IMR-90 (cell line): ENCODE measurements at regions not wholly inside any gene's neighbourhood (a gene's known extent, or its start where the extent isn't known, plus 50 kb on each side); places are given as distances from the start of the nearest gene placed in this dataset.

Source experiments
- ATAC-seq: fragments of 200-7000 bp; cut with Tn5 transposase; 2 replicates; pipeline ENCODE4 v1.9.1; 2020; ENCODE audit warnings: low read depth, mild to moderate bottlenecking, moderate library complexity
- BruUV-seq: library from RNA; stranded (reverse); fragments of 400-500 nt; replicated peaks from 2 replicates; lab custom pipeline; 2021; lab: Mats Ljungman, UMichigan
- CTCF ChIA-PET: fragments of 300-600 bp; formaldehyde crosslinking; extraction: SDS; loops from one replicate; lab custom pipeline; 2021; ENCODE audit warnings: antibody characterized with exemption; lab: Yijun Ruan, JAX
- POLR2A ChIA-PET: fragments of 300-600 bp; sonication (Branson Sonifier 250); formaldehyde crosslinking; loops from one replicate; lab custom pipeline; 2022; ENCODE audit warnings: antibody characterized with exemption; ENCODE audit not compliant: unreplicated experiment; lab: Charles Lee
- DNase-seq: peaks from one replicate; pipeline ENCODE4 v3.0.0; 2013
- H2AFZ ChIP-seq: replicated peaks from 2 replicates; pipeline ENCODE3; 2013; ENCODE audit warnings: low read length, mild to moderate bottlenecking; ENCODE audit not compliant: poor library complexity
- H2AK5ac ChIP-seq: 2 replicates; pipeline ENCODE4 v1.6.1; 2013; ENCODE audit warnings: low read depth, low read length, inconsistent platforms
- H2AK9ac ChIP-seq: replicated peaks from 2 replicates; pipeline ENCODE3; 2013; ENCODE audit warnings: mild to moderate bottlenecking, low read depth, low read length, moderate library complexity; ENCODE audit not compliant: poor library complexity
- H2BK120ac ChIP-seq: 2 replicates; pipeline ENCODE4 v1.6.1; 2013; ENCODE audit warnings: low read depth, low read length, inconsistent platforms
- H2BK15ac ChIP-seq: 3 replicates; pipeline ENCODE4 v1.6.1; 2013; ENCODE audit warnings: low read depth, low read length, inconsistent platforms
- H2BK20ac ChIP-seq: 2 replicates; pipeline ENCODE4 v1.6.1; 2013; ENCODE audit warnings: low read depth, mild to moderate bottlenecking, inconsistent platforms, low read length, moderate library complexity
- H2BK5ac ChIP-seq: 2 replicates; pipeline ENCODE4 v1.6.1; 2013; ENCODE audit warnings: mild to moderate bottlenecking, low read depth, low read length, inconsistent platforms; ENCODE audit not compliant: poor library complexity, severe bottlenecking
- H3K14ac ChIP-seq: replicated peaks from 2 replicates; pipeline ENCODE4 v1.6.1; 2013; ENCODE audit warnings: low read depth, low read length, inconsistent platforms
- H3K18ac ChIP-seq: 2 replicates; pipeline ENCODE4 v1.6.1; 2013; ENCODE audit warnings: low read depth, low read length, control low read depth
- H3K23ac ChIP-seq: 2 replicates; pipeline ENCODE4 v1.6.1; 2013; ENCODE audit warnings: low read depth, low read length, inconsistent platforms
- H3K27ac ChIP-seq: 2 replicates; pipeline ENCODE4 v1.5.1; 2013; ENCODE audit warnings: mild to moderate bottlenecking, control low read depth, low read length; ENCODE audit not compliant: insufficient read depth
- H3K27me3 ChIP-seq: 2 replicates; pipeline ENCODE4 v1.6.1; 2013; ENCODE audit warnings: low read length; ENCODE audit not compliant: control insufficient read depth, insufficient read depth
- H3K36me3 ChIP-seq: 2 replicates; pipeline ENCODE4 v1.6.1; 2013; ENCODE audit warnings: low read length, mixed read lengths; ENCODE audit not compliant: control insufficient read depth, insufficient read depth
- H3K4ac ChIP-seq: 2 replicates; pipeline ENCODE4 v1.6.1; 2013; ENCODE audit warnings: low read depth, low read length, inconsistent platforms
- H3K4me1 ChIP-seq: 2 replicates; pipeline ENCODE4 v1.6.1; 2013; ENCODE audit warnings: low read length, mixed read lengths; ENCODE audit not compliant: control insufficient read depth, insufficient read depth
- H3K4me2 ChIP-seq: 2 replicates; pipeline ENCODE4 v1.6.1; 2013; ENCODE audit warnings: low read depth, mild to moderate bottlenecking, control low read depth, low read length, moderate library complexity
- H3K4me3 ChIP-seq: 2 replicates; pipeline ENCODE4 v1.5.1; 2013; ENCODE audit warnings: low read depth, mild to moderate bottlenecking, control low read depth, low read length, moderate library complexity; ENCODE audit not compliant: insufficient read depth
- H3K56ac ChIP-seq: 2 replicates; pipeline ENCODE4 v1.6.1; 2013; ENCODE audit warnings: low read length, inconsistent platforms; ENCODE audit not compliant: insufficient read depth; ENCODE audit errors: extremely low read depth
- H3K79me1 ChIP-seq, 2 experiments: 2 replicates each; pipeline ENCODE4 v1.6.1; 2013; ENCODE audit warnings: low read length in 2 of 2, inconsistent platforms in 1 of 2, low read depth in 1 of 2
- H3K9ac ChIP-seq: 2 replicates; pipeline ENCODE4 v1.6.1; 2013; ENCODE audit warnings: low read depth, low read length, control low read depth
- H3K9me1 ChIP-seq: 2 replicates; pipeline ENCODE4 v1.6.1; 2013; ENCODE audit warnings: low read length, inconsistent platforms; ENCODE audit not compliant: insufficient read depth
- H3K9me3 ChIP-seq: 2 replicates; pipeline ENCODE4 v1.6.1; 2013; ENCODE audit warnings: low read length; ENCODE audit not compliant: control insufficient read depth, insufficient read depth
- H4K20me1 ChIP-seq: 2 replicates; pipeline ENCODE4 v1.6.1; 2013; ENCODE audit warnings: low read length, inconsistent platforms; ENCODE audit not compliant: insufficient read depth
- H4K5ac ChIP-seq: 2 replicates; pipeline ENCODE4 v1.6.1; 2013; ENCODE audit warnings: mild to moderate bottlenecking, low read depth, low read length, control low read depth
- H4K8ac ChIP-seq, 2 experiments: 2 replicates each; pipeline ENCODE4 v1.6.1; 2013; ENCODE audit warnings: low read depth in 2 of 2, low read length in 2 of 2, control low read depth in 1 of 2, inconsistent platforms in 1 of 2
- H4K91ac ChIP-seq: 2 replicates; pipeline ENCODE4 v1.6.1; 2013; ENCODE audit warnings: low read depth, low read length, inconsistent platforms; ENCODE audit not compliant: insufficient read depth
- CEBPB ChIP-seq: IDR thresholded peaks from 2 replicates; pipeline ENCODE4 v1.6.1; 2012; ENCODE audit warnings: low read depth, low read length, improper control_type of control experiment
- CHD1 ChIP-seq: IDR thresholded peaks from 2 replicates; pipeline ENCODE4 v1.6.1; 2012; ENCODE audit warnings: low read depth, low read length, improper control_type of control experiment
- CTCF ChIP-seq: conservative IDR thresholded peaks from 2 replicates; pipeline ENCODE4 v1.5.1; 2012; ENCODE audit warnings: mild to moderate bottlenecking, low read depth, low read length, improper control_type of control experiment
- ELK1 ChIP-seq: fragments of 150-350 bp; IDR thresholded peaks from 2 replicates; pipeline ENCODE4 v1.6.1; 2016; ENCODE audit warnings: low read depth, mild to moderate bottlenecking, low read length, moderate library complexity, borderline replicate concordance
- FOS ChIP-seq: fragments of 150-350 bp; IDR thresholded peaks from 2 replicates; pipeline ENCODE4 v1.6.1; 2016; ENCODE audit warnings: low read depth, low read length
- MAFK ChIP-seq: IDR thresholded peaks from 2 replicates; pipeline ENCODE4 v1.6.1; 2012; ENCODE audit warnings: low read depth, low read length, improper control_type of control experiment
- MAZ ChIP-seq: IDR thresholded peaks from 2 replicates; pipeline ENCODE4 v1.6.1; 2012; ENCODE audit warnings: low read depth, mild to moderate bottlenecking, low read length, improper control_type of control experiment, moderate library complexity, borderline replicate concordance
- MXI1 ChIP-seq: IDR thresholded peaks from 2 replicates; pipeline ENCODE4 v1.6.1; 2012; ENCODE audit warnings: low read depth, mild to moderate bottlenecking, low read length, moderate library complexity, borderline replicate concordance
- NFE2L2 ChIP-seq: fragments of 150-350 bp; IDR thresholded peaks from 2 replicates; pipeline ENCODE4 v1.6.1; 2016; ENCODE audit warnings: low read depth, mild to moderate bottlenecking, low read length
- POLR2A ChIP-seq: IDR thresholded peaks from 2 replicates; pipeline ENCODE4 v1.6.1; 2012; ENCODE audit warnings: mild to moderate bottlenecking, low read depth, low read length
- RAD21 ChIP-seq: IDR thresholded peaks from 2 replicates; pipeline ENCODE4 v1.6.1; 2012; ENCODE audit warnings: low read length, improper control_type of control experiment
- RCOR1 ChIP-seq: IDR thresholded peaks from 2 replicates; pipeline ENCODE4 v1.6.1; 2012; ENCODE audit warnings: mild to moderate bottlenecking, low read length, improper control_type of control experiment; ENCODE audit not compliant: insufficient replicate concordance
- RFX5 ChIP-seq: IDR thresholded peaks from 2 replicates; pipeline ENCODE4 v1.8.0; 2012; ENCODE audit warnings: low read depth, mild to moderate bottlenecking, low read length, moderate library complexity
- SMC3 ChIP-seq: fragments of 150-350 bp; IDR thresholded peaks from 2 replicates; pipeline ENCODE4 v1.6.1; 2016; ENCODE audit warnings: low read depth, mild to moderate bottlenecking, antibody characterized with exemption, low read length, moderate library complexity
- USF2 ChIP-seq: fragments of 150-350 bp; IDR thresholded peaks from 2 replicates; pipeline ENCODE4 v1.6.1; 2017; ENCODE audit warnings: mild to moderate bottlenecking, antibody characterized with exemption, low read length, low read depth
- WGBS, 2 experiments: methylation state at CpG; one replicate each; pipeline versions ENCODE4 v1.1.5 to v1.1.7; 2013; ENCODE audit warnings: missing lambda C conversion rate in 2 of 2; ENCODE audit not compliant: insufficient read length in 1 of 2; ENCODE audit errors: extremely low coverage in 2 of 2; 5-methylcytosine and 5-hydroxymethylcytosine counted together
- dilution Hi-C: fragments of 300-500 bp; cut with HindIII; formaldehyde crosslinking; loops from one replicate; pipeline ENCODE4 v1.14.3; 2018; ENCODE audit warnings: low sequenced_read_pairs; ENCODE audit not compliant: unreplicated experiment
- in situ Hi-C: fragments of 300-500 bp; cut with MboI; formaldehyde crosslinking; loops from 3 replicates; pipeline ENCODE4 v1.14.3; 2019; ENCODE audit warnings: low sequenced_read_pairs, inconsistent platforms, mixed read lengths
- intact Hi-C: fragments of 100-400 bp; cut with micrococcal nuclease; formaldehyde crosslinking; loops from 2 replicates; pipeline ENCODE4 v1.10.0; 2022

- no peak overlapping the region for H3K4ac ChIP-seq
- H3K79me1 ChIP-seq = no peaks in the 10 kb centered on the region
- no peak overlapping the region for H2BK5ac ChIP-seq
- H3K27ac ChIP-seq = no peak overlapping the region
- H2AK5ac ChIP-seq = no peak overlapping the region
- no peak overlapping the region for H3K4me2 ChIP-seq
- no peak overlapping the region for H2AFZ ChIP-seq
- no peaks in the 10 kb centered on the region for H4K20me1 ChIP-seq
- H3K14ac ChIP-seq = no peak overlapping the region
- no peak overlapping the region for H4K91ac ChIP-seq
- ChIA-PET POLR2A (interaction anchor here (0.6 kb wide), 1 partner anchor 390 kb away, joined by 6 read pairs; no protein-coding TSS in a partner anchor), CTCF (interaction anchor here (1.2 kb wide), 1 partner anchor 23 kb away, joined by 3 read pairs; no protein-coding TSS in a partner anchor)
- H3K4me1 ChIP-seq = peaks cover 4% of the 10 kb centered on the region; the same call in 1 of the 2 replicates
- DNase-seq = no peak
- no peak overlapping the region for H2BK120ac ChIP-seq
- in situ Hi-C loops = no loop called here
- H3K23ac ChIP-seq = no peak overlapping the region
- H3K4me3 ChIP-seq = no peak overlapping the region
- no peaks in the 10 kb centered on the region for H3K9me3 ChIP-seq
- no peak overlapping the region for H3K56ac ChIP-seq
- H2BK20ac ChIP-seq = no peak overlapping the region
- no peak overlapping the region for H4K8ac ChIP-seq
- H2BK15ac ChIP-seq = no peak overlapping the region
- dilution Hi-C loops = no loop called here
- H3K9me1 ChIP-seq = peaks cover 5% of the 10 kb centered on the region; the same call in 1 of the 2 replicates
- no peak for ATAC-seq
- H3K27me3 ChIP-seq = no peaks in the 10 kb centered on the region
- no peak overlapping the region for H4K5ac ChIP-seq
- BruUV-seq = no TSS peak
- intact Hi-C loops = loop anchor here (1.0 kb wide), 1 partner anchor 406 kb away; no protein-coding TSS in a partner anchor
- H3K9ac ChIP-seq = no peak overlapping the region
- no peaks in the 10 kb centered on the region for H3K36me3 ChIP-seq
- 65% methylated on average over 3 of the region's 9 CpGs; no CpG with 5 or more reads in 1 of the 2 experiments for WGBS, 2 experiments
- no peak overlapping the region for H3K18ac ChIP-seq
- H2AK9ac ChIP-seq = no peak overlapping the region
- TF ChIP-seq MXI1 = no peak
- TF ChIP-seq POLR2A = no peak
- TF ChIP-seq MAZ = no peak
- TF ChIP-seq RFX5 = no peak
- no peak for TF ChIP-seq FOS
- no peak for TF ChIP-seq RCOR1
- no peak for TF ChIP-seq RAD21
- TF ChIP-seq CEBPB = no peak
- no peak for TF ChIP-seq NFE2L2
- no peak for TF ChIP-seq CTCF
- TF ChIP-seq ELK1 = no peak
- no peak for TF ChIP-seq MAFK
- no peak for TF ChIP-seq SMC3
- no peak for TF ChIP-seq CHD1
- no peak for TF ChIP-seq USF2
These were observed 69.5 kb upstream of the PLXNC1 start for GRCh38 chr12:94078736-94079509.
